H1 (cell line): ENCODE measurements at regions not wholly inside any gene's neighbourhood (a gene's known extent, or its start where the extent isn't known, plus 50 kb on each side); places are given as distances from the start of the nearest gene placed in this dataset.

Experiments used
- ATF2 ChIP-seq: IDR thresholded peaks from 2 replicates; pipeline ENCODE4 v1.6.1; 2012; ENCODE audit warnings: low read length, inconsistent platforms
- BACH1 ChIP-seq: IDR thresholded peaks from 2 replicates; pipeline ENCODE4 v1.6.1; 2012; ENCODE audit warnings: low read length, improper control_type of control experiment
- CBX8 ChIP-seq: fragments of 300-800, 300-1000 bp; sonication (generic); IDR thresholded peaks from 2 replicates; pipeline ENCODE4 v1.7.1; 2016; ENCODE audit warnings: low read depth, low read length, borderline replicate concordance
- CTCF ChIP-seq, 3 experiments: IDR thresholded peaks; 1 replicate in 2 of 3; 2 replicates in 1 of 3; pipeline versions ENCODE4 v1.5.1 to v1.6.1; 2011; ENCODE audit warnings: low read length in 3 of 3, mild to moderate bottlenecking in 3 of 3, inconsistent platforms in 2 of 3, low read depth in 1 of 3, moderate library complexity in 1 of 3; ENCODE audit not compliant: insufficient read depth in 1 of 3; ENCODE audit errors: control extremely low read depth in 1 of 3
- EGR1 ChIP-seq: IDR thresholded peaks from 2 replicates; pipeline ENCODE4 v1.6.1; 2011; ENCODE audit warnings: low read depth, low read length, borderline replicate concordance
- EP300 ChIP-seq, 2 experiments: IDR thresholded peaks; 1 replicate in 1 of 2; 2 replicates in 1 of 2; pipeline ENCODE4 v1.6.1; 2011 to 2012; ENCODE audit warnings: low read depth in 2 of 2, low read length in 2 of 2, mild to moderate bottlenecking in 2 of 2, borderline replicate concordance in 1 of 2, inconsistent platforms in 1 of 2, moderate library complexity in 1 of 2
- EZH2 ChIP-seq: fragments of 200-600 bp; sonication (generic); IDR thresholded peaks from 2 replicates; pipeline ENCODE4 v1.7.1; 2012; ENCODE audit warnings: low read depth, mild to moderate bottlenecking, moderate library complexity, low read length, inconsistent platforms; ENCODE audit not compliant: severe bottlenecking
- GTF2F1 ChIP-seq: IDR thresholded peaks from 2 replicates; pipeline ENCODE4 v1.6.1; 2012; ENCODE audit warnings: low read depth, low read length, improper control_type of control experiment, borderline replicate concordance
- HDAC2 ChIP-seq, 2 experiments: fragments of 300-600 bp in 1 of 2; sonication (generic) in 1 of 2; IDR thresholded peaks; 2 replicates each; pipeline ENCODE4 v1.6.1; 2011 to 2012; ENCODE audit warnings: low read depth in 2 of 2, low read length in 2 of 2, mild to moderate bottlenecking in 2 of 2, moderate library complexity in 2 of 2, borderline replicate concordance in 1 of 2, inconsistent platforms in 1 of 2
- POLR2AphosphoS5 ChIP-seq: IDR thresholded peaks from 2 replicates; pipeline ENCODE4 v1.6.1; 2011; ENCODE audit warnings: low read depth, low read length
- RXRA ChIP-seq: IDR thresholded peaks from 2 replicates; pipeline ENCODE4 v1.6.1; 2011; ENCODE audit warnings: low read depth, mild to moderate bottlenecking, low read length, moderate library complexity; ENCODE audit not compliant: insufficient read depth
- TAF1 ChIP-seq: IDR thresholded peaks from 2 replicates; pipeline ENCODE4 v1.6.1; 2011; ENCODE audit warnings: mild to moderate bottlenecking, low read depth, low read length
- USF2 ChIP-seq: IDR thresholded peaks from 2 replicates; pipeline ENCODE4 v1.6.1; 2011; ENCODE audit warnings: low read length, improper control_type of control experiment
- ZNF274 ChIP-seq: IDR thresholded peaks from 2 replicates; pipeline ENCODE4 v1.7.0; 2012; ENCODE audit warnings: low read length, borderline replicate concordance; ENCODE audit errors: extremely low read depth

- TF ChIP-seq HDAC2 (IDR thresholded peaks at IDR 0.05; ENCODE audit: borderline replicate concordance in 1 of 2, low read depth in 2 of 2, low read length in 2 of 2) (no peak), CTCF (IDR thresholded peaks at IDR 0.05; ENCODE audit: control extremely low read depth in 1 of 3, insufficient read depth in 1 of 3, low read depth in 1 of 3, low read length in 3 of 3) (no peak), ATF2 (no peak), EGR1 (no peak), CBX8 (no peak), RXRA (no peak), USF2 (no peak), EZH2 (no peak), BACH1 (no peak), EP300 (IDR thresholded peaks at IDR 0.05; ENCODE audit: borderline replicate concordance in 1 of 2, low read depth in 2 of 2, low read length in 2 of 2) (no peak), GTF2F1 (no peak), ZNF274 (no peak), POLR2AphosphoS5 (no peak), TAF1 (no peak)
Observed at GRCh38 chr9:12604164-12604821, 88.9 kb upstream of the TYRP1 start.
